Mesenchymal stem cell (in vitro differentiated cells and primary cell): ENCODE measurements at regions not wholly inside any gene's neighbourhood (a gene's known extent, or its start where the extent isn't known, plus 50 kb on each side); places are given as distances from the start of the nearest gene placed in this dataset.

ENCODE experiments used
- DNase-seq: peaks from one replicate; pipeline ENCODE4 v3.0.0-alpha.2; 2013
- H2AFZ ChIP-seq: one replicate; pipeline ENCODE4 v1.6.1; 2013; ENCODE audit warnings: low read depth, mild to moderate bottlenecking, control low read depth, inconsistent platforms, low read length, moderate library complexity
- H2AK5ac ChIP-seq: 2 replicates; pipeline ENCODE4 v1.6.1; 2013; ENCODE audit warnings: low read length, moderate library complexity, mild to moderate bottlenecking, inconsistent platforms; ENCODE audit not compliant: severe bottlenecking
- H2BK120ac ChIP-seq: one replicate; pipeline ENCODE4 v1.6.1; 2013; ENCODE audit warnings: low read depth, mild to moderate bottlenecking, inconsistent platforms, low read length, moderate library complexity
- H2BK12ac ChIP-seq, 2 experiments: one replicate each; pipeline ENCODE4 v1.6.1; 2013; ENCODE audit warnings: inconsistent platforms in 2 of 2, low read length in 2 of 2, mild to moderate bottlenecking in 2 of 2, moderate library complexity in 2 of 2, control low read depth in 1 of 2
- H2BK15ac ChIP-seq: one replicate; pipeline ENCODE4 v1.6.1; 2013; ENCODE audit warnings: mild to moderate bottlenecking, low read depth, inconsistent platforms; ENCODE audit not compliant: poor library complexity, severe bottlenecking
- H2BK5ac ChIP-seq: 2 replicates; pipeline ENCODE4 v1.6.1; 2013; ENCODE audit warnings: low read depth, mild to moderate bottlenecking, low read length, control low read depth, inconsistent platforms; ENCODE audit not compliant: poor library complexity, severe bottlenecking
- H3K14ac ChIP-seq, 2 experiments: one replicate each; pipeline ENCODE4 v1.6.1; 2013; ENCODE audit warnings: inconsistent platforms in 2 of 2, low read length in 2 of 2, control low read depth in 1 of 2, mild to moderate bottlenecking in 1 of 2, moderate library complexity in 1 of 2
- H3K18ac ChIP-seq, 2 experiments: one replicate each; pipeline ENCODE4 v1.6.1; 2013; ENCODE audit warnings: inconsistent platforms in 2 of 2, low read length in 2 of 2, control low read depth in 1 of 2, low read depth in 1 of 2, mild to moderate bottlenecking in 1 of 2
- H3K23ac ChIP-seq, 2 experiments: one replicate each; pipeline ENCODE4 v1.6.1; 2013; ENCODE audit warnings: inconsistent platforms in 2 of 2, low read length in 2 of 2, mild to moderate bottlenecking in 2 of 2, moderate library complexity in 2 of 2, control low read depth in 1 of 2
- H3K27ac ChIP-seq: 2 replicates; pipeline ENCODE4 v1.5.1; 2013; ENCODE audit warnings: mild to moderate bottlenecking, moderate library complexity, low read length, control low read depth, inconsistent platforms; ENCODE audit not compliant: poor library complexity, severe bottlenecking
- H3K27me3 ChIP-seq, 2 experiments: 2 replicates each; pipeline versions ENCODE4 v1.6.1 to v1.7.0; 2013; ENCODE audit warnings: low read length in 2 of 2, mild to moderate bottlenecking in 2 of 2, moderate library complexity in 2 of 2, control low read depth in 1 of 2, inconsistent platforms in 1 of 2; ENCODE audit not compliant: control insufficient read depth in 1 of 2, insufficient read depth in 1 of 2
- H3K36me3 ChIP-seq, 2 experiments: 2 replicates each; pipeline versions ENCODE4 v1.6.1 to v1.7.0; 2013; ENCODE audit warnings: low read length in 2 of 2, control low read depth in 1 of 2, inconsistent platforms in 1 of 2, low read depth in 1 of 2, mild to moderate bottlenecking in 1 of 2; ENCODE audit not compliant: insufficient read depth in 2 of 2, control insufficient read depth in 1 of 2
- H3K4ac ChIP-seq, 2 experiments: one replicate each; pipeline ENCODE4 v1.6.1; 2013; ENCODE audit warnings: inconsistent platforms in 2 of 2, low read length in 2 of 2, mild to moderate bottlenecking in 2 of 2, moderate library complexity in 2 of 2, control low read depth in 1 of 2, low read depth in 1 of 2
- H3K4me1 ChIP-seq: 2 replicates; pipeline ENCODE4 v1.6.1; 2013; ENCODE audit warnings: low read depth, low read length, control low read depth; ENCODE audit not compliant: control insufficient read depth, insufficient read depth
- H3K4me2 ChIP-seq: 2 replicates; pipeline ENCODE4 v1.6.1; 2013; ENCODE audit warnings: low read length, mild to moderate bottlenecking, inconsistent platforms; ENCODE audit not compliant: poor library complexity, severe bottlenecking
- H3K4me3 ChIP-seq, 2 experiments: 2 replicates each; pipeline versions ENCODE4 v1.5.1 to v1.7.0; 2013; ENCODE audit warnings: low read length in 2 of 2, mild to moderate bottlenecking in 2 of 2, control low read depth in 1 of 2, low read depth in 1 of 2; ENCODE audit not compliant: insufficient read depth in 1 of 2
- H3K79me1 ChIP-seq: replicated peaks from 2 replicates; pipeline ENCODE4 v1.6.1; 2013; ENCODE audit warnings: mild to moderate bottlenecking, control low read depth, low read length, inconsistent platforms; ENCODE audit not compliant: poor library complexity, severe bottlenecking
- H3K9ac ChIP-seq: 2 replicates; pipeline ENCODE4 v1.7.0; 2013; ENCODE audit warnings: mild to moderate bottlenecking, low read length, moderate library complexity
- H3K9me3 ChIP-seq: 2 replicates; pipeline ENCODE4 v1.7.0; 2013; ENCODE audit warnings: mild to moderate bottlenecking, low read length; ENCODE audit not compliant: control insufficient read depth
- H4K8ac ChIP-seq: one replicate; pipeline ENCODE4 v1.6.1; 2013; ENCODE audit warnings: inconsistent platforms, mild to moderate bottlenecking, low read length, moderate library complexity
- H4K91ac ChIP-seq: one replicate; pipeline ENCODE4 v1.6.1; 2013; ENCODE audit warnings: mild to moderate bottlenecking, low read length, inconsistent platforms
- WGBS: methylation state at CpG from one replicate; pipeline ENCODE4 v1.1.7; 2013; ENCODE audit warnings: mixed read lengths; 5-methylcytosine and 5-hydroxymethylcytosine counted together

- no peak overlapping the region for H2AK5ac ChIP-seq
- no peaks in the 10 kb centered on the region for H3K36me3 ChIP-seq
- H3K4me2 ChIP-seq = no peak overlapping the region
- peak overlapping the region; percentile 5 to 45 for H2BK12ac ChIP-seq
- no peak overlapping the region for H3K14ac ChIP-seq
- H3K9ac ChIP-seq = peak overlapping the region; percentile 83
- peaks cover 14% of the 10 kb centered on the region for H3K4me1 ChIP-seq
- no peak overlapping the region for H3K4ac ChIP-seq
- H2BK15ac ChIP-seq = no peak overlapping the region
- H2AFZ ChIP-seq = no peak overlapping the region
- no peak overlapping the region for H2BK5ac ChIP-seq
- peak overlapping the region; percentile 49 for H4K8ac ChIP-seq
- WGBS = 86% methylated on average over 8 of the region's 8 CpGs
- H2BK120ac ChIP-seq = no peak overlapping the region
- no peaks in the 10 kb centered on the region for H3K27me3 ChIP-seq
- peak overlapping the region in 1 of 2 experiments; percentile 27 for H3K4me3 ChIP-seq
- H3K79me1 ChIP-seq = no peaks in the 10 kb centered on the region
- H3K9me3 ChIP-seq = no peaks in the 10 kb centered on the region
- H4K91ac ChIP-seq = no peak overlapping the region
- peak overlapping the region in 1 of 2 experiments; percentile 78 for H3K18ac ChIP-seq
- no peak for DNase-seq
- H3K27ac ChIP-seq = peak overlapping the region; percentile 78
- no peak overlapping the region for H3K23ac ChIP-seq
These were observed 151.1 kb upstream of the SLC1A4 start for GRCh38 chr2:64837925-64838641.

GRCh38 chr2:64838817-64839216 is 150.4 kb upstream of the SLC1A4 start:
- no peak overlapping the region for H2AFZ ChIP-seq
- DNase-seq = peak; percentile 81
- 30% methylated on average over 8 of the region's 8 CpGs for WGBS
- H3K27me3 ChIP-seq = no peaks in the 10 kb centered on the region
- no peak overlapping the region for H2BK5ac ChIP-seq
- H3K36me3 ChIP-seq = no peaks in the 10 kb centered on the region
- peaks cover 14% of the 10 kb centered on the region for H3K4me1 ChIP-seq
- H3K4ac ChIP-seq = no peak overlapping the region
- H2BK15ac ChIP-seq = no peak overlapping the region
- H4K8ac ChIP-seq = peak overlapping the region; percentile 61
- H3K9ac ChIP-seq = peak overlapping the region; percentile 89
- H3K79me1 ChIP-seq = no peaks in the 10 kb centered on the region
- H3K23ac ChIP-seq = no peak overlapping the region
- H2AK5ac ChIP-seq = no peak overlapping the region
- H3K9me3 ChIP-seq = no peaks in the 10 kb centered on the region
- H2BK120ac ChIP-seq = no peak overlapping the region
- peak overlapping the region; percentile 78 for H3K27ac ChIP-seq
- no peak overlapping the region for H3K4me2 ChIP-seq
- H2BK12ac ChIP-seq = peak overlapping the region in 1 of 2 experiments; percentile 59
- H3K14ac ChIP-seq = no peak overlapping the region
- no peak overlapping the region for H4K91ac ChIP-seq
- no peak overlapping the region for H3K4me3 ChIP-seq
- peak overlapping the region in 1 of 2 experiments; percentile 11 for H3K18ac ChIP-seq

- Histone ChIP-seq H3K4ac (no peak overlapping the region), H3K27me3 (no peaks in the 10 kb centered on the region), H3K9ac (peak overlapping the region; percentile 89), H2BK12ac (peak overlapping the region in 1 of 2 experiments; percentile 74), H3K4me3 (no peak overlapping the region), H3K79me1 (no peaks in the 10 kb centered on the region), H3K4me1 (peaks cover 14% of the 10 kb centered on the region), H3K27ac (peak overlapping the region; percentile 23), H3K18ac (no peak overlapping the region), H2AK5ac (peak overlapping the region; percentile 35), H2BK120ac (no peak overlapping the region), H2BK15ac (no peak overlapping the region), H2AFZ (no peak overlapping the region), H3K23ac (no peak overlapping the region), H3K36me3 (no peaks in the 10 kb centered on the region), H4K8ac (no peak overlapping the region), H3K4me2 (no peak overlapping the region), H3K9me3 (no peaks in the 10 kb centered on the region), H4K91ac (peak overlapping the region; percentile 10), H3K14ac (no peak overlapping the region), H2BK5ac (no peak overlapping the region)
- 90% methylated on average over 6 of the region's 6 CpGs for WGBS
- no peak for DNase-seq
These were observed 149.4 kb upstream of the SLC1A4 start for GRCh38 chr2:64839844-64840243.

- Histone ChIP-seq H2BK5ac (no peak overlapping the region), H3K4ac (no peak overlapping the region), H2BK15ac (no peak overlapping the region), H3K14ac (no peak overlapping the region), H2BK120ac (no peak overlapping the region), H3K4me1 (peaks cover 14% of the 10 kb centered on the region), H3K79me1 (no peaks in the 10 kb centered on the region), H3K9ac (peak overlapping the region; percentile 89), H3K4me3 (peak overlapping the region in 1 of 2 experiments; percentile 66), H3K23ac (no peak overlapping the region), H3K4me2 (no peak overlapping the region), H3K36me3 (no peaks in the 10 kb centered on the region), H3K27ac (no peak overlapping the region), H2AK5ac (no peak overlapping the region), H2AFZ (no peak overlapping the region), H3K9me3 (no peaks in the 10 kb centered on the region), H2BK12ac (no peak overlapping the region), H4K91ac (no peak overlapping the region), H3K27me3 (no peaks in the 10 kb centered on the region), H3K18ac (no peak overlapping the region), H4K8ac (no peak overlapping the region)
- no peak for DNase-seq
- 95% methylated on average over 4 of the region's 4 CpGs for WGBS
These were observed 148.7 kb upstream of the SLC1A4 start for GRCh38 chr2:64840426-64840881.
